GM18873 (cell line): ENCODE measurements at regions not wholly inside any gene's neighbourhood (a gene's known extent, or its start where the extent isn't known, plus 50 kb on each side); places are given as distances from the start of the nearest gene placed in this dataset.

Experiments used
- ATAC-seq: cut with Tn5 transposase; IDR thresholded peaks from one replicate; pipeline ENCODE4 v1.9.1; 2021; ENCODE audit warnings: mild to moderate bottlenecking, moderate library complexity, moderate number of reproducible peaks; ENCODE audit not compliant: unreplicated experiment, low FRiP score

DNA sequence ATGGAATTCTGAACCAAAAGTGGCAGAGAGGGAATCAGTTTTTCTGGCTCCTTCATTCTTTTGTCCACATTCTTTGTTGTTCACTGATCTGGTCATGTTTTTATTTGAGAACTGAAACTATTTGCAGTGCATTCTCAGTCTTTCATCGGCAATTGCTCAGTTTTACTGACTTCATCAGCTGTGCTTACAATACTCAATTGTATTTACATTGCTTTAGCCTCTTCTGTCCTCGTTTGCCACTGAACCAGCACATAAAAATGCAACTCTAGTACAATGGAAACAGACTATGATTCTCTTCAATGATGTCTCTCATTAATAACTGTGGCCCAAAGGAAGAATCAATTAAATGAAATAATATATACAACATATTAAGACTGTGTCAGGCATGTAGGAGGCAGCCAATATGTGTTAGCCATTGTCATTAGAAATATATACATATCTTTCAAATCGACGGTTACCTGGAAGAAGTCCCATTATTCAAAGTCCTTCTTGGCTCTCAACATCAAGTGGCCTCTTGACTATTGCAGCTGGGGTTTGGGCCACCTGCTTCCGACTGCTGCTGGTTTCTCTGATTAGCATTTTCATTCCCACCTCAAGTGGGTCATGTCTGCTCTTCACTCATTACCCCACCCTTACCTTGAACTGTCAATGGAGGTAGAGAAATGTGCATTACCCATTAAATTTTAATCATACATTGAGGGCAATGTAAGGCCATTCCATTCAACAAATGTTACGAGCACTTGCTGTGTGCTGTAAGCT lies 600.1 kb downstream of the INSC start:
- ATAC-seq: no peak

DNA sequence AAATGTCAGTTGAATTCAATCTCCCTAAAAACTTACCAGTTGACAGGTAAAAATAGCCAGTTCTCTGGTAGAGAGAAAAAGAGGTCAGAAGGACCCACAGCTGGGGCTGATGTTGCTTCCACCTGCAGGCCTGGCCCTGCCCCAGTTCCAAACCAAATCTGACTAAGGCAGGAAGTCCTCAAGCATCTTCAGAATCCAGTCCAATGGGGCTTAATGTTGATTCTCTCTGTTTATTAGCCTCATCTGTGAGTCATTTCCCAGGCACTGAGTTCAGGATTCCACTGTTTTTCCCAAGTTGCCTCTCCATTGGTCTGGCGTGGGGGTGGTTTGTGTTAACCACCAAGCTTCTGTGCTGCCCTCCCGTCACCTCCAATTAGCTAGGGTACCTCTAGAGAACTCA lies 601.8 kb downstream of the INSC start:
- ATAC-seq: no peak

DNA sequence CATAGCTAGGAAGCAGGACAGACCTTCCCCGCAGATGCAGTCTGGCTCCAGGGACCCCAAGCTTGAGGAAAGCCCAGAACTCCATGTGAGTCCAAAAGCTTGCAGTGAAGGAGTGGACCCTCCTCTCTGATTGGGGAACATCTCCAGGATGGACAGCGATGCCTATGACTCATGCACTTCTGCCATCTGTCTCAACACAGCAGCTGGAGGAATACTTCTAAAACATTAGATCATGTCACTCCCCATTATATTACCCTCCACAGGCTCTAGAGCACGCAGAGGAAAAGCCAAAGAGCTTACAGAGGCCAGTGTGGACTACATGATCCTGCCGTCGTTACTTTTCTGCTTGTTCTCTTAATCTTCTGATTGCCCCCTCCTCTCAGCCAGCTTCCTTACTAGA lies 605.7 kb downstream of the INSC start:
- no peak for ATAC-seq

DNA sequence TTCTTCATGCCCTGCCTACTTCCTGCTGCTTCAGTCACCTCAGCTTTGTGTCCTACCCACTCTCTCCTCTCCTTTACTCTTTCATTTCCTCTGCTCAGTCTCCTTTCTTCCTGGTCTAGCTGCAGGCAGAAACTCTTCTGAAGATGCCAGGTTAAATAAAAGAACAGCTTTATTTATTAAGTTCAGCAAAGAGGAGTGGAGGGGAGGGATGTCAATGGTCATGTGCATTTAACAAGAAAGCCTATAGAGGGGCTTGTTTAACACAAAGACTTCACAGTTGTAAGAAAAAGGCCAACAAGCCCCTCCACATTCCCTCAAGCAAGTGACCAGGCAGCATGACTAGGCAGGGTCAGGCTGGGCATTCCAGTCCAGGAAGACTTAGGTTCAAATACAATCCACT lies 609.2 kb downstream of the INSC start:
- ATAC-seq: no peak

DNA sequence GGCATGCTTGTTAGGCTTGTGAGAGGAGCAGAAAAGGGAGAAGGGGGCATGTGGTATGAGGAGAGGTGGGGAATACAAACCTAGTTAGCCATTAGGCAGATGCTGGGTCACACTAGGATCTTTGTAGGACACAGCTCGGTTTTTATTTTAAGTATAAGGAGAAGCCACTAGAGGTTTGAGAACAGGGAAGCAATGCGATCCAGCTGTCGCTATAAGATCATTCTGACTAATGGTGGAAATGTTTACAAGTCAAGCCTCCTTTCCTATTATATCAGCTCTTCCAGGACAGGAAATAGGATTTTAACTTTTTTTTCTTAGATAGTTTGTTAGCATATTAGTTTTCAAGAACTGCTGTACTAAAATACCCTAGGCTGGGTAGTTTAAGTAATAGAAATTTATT lies 609.9 kb downstream of the INSC start:
- no peak for ATAC-seq

DNA sequence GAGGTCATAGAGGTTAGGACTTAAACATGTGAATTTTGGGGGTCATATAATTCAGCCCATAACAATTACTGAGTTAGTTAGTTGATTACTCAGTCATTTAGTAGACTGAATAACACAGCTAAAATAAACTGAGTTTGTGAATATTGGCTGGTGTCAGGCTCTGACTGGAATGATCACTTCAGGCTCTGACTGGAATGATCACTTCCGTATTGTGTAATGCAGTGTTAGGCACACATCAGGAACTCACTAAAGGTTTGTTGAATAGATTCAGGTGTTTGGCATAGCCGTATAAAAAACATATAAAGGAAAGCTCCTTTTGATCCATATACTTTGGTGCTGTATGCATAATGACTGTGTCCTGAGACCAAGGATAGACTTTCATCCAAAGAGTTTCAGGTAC lies 610.5 kb downstream of the INSC start:
- no peak for ATAC-seq

DNA sequence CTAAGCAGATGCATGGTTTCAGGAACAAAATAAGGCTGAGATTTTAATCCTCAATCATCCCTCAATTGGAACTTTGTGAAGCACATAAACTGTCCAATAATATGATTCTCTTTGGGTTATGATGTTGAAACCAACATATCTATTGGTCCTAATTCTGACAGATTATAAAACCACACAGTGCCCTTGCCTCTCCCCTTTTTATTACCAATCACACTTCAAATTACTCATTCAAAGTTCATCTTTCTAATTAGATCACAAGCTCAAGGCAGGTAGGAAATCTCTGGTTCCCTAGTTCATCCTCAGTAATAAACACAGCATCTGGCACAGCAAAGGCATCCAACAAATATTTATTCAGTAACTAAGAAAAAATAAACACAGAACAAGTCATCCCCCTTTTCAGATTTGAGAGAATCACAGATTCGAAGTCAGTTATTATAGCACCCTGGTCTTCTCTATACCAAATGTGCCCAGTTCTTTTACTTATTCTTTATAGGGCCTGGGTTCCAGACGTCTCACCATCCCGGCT lies 611.6 kb downstream of the INSC start:
- no peak for ATAC-seq

DNA sequence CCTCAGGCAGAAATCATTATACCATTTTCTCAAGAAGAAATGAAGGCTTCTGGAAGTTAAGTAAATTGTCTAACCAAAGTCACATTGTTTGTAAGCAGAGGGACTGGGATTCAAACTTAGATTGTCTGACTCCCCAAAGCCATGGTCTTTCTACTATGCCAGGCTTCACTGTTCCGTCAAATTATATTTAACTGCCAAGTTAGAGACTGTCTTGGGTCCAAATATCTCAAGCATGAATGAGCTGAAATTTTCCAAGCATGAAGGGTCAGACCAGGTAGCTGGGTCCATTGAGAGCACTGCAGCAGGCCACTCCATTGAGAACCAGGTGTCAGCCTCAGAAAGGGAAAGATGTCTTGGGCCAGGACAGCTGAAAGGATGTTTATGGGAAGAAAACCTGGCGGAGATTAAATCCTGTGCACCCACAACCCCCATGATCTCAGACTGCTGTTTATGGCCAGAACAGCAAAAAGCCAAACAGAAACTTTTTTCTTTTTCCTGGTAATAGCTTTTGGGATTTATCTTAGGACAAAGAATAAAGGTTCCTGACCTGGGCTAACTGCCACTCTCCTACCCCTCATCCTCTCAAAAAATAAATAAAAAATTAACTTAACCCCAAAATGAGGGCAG lies 612.3 kb downstream of the INSC start:
- no peak for ATAC-seq

DNA sequence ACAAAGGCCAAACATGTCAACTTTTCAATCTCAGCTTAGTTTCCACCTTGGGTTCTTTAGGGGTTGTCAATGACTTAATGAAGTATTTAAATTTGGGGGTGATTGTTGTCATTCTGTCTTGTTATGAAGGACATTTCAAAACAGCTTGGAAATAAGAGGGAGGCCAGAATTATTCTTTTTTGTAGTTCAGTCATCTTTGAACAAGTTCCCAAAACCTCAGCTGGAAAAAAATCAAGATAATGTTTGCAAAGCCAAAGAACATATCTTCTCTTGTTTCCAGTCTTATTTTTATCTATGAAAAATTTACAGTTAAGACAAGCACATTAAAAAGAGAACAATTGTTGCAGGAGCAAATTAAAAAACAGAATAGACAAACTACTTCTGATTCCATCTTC lies 612.8 kb downstream of the INSC start:
- ATAC-seq: no peak

DNA sequence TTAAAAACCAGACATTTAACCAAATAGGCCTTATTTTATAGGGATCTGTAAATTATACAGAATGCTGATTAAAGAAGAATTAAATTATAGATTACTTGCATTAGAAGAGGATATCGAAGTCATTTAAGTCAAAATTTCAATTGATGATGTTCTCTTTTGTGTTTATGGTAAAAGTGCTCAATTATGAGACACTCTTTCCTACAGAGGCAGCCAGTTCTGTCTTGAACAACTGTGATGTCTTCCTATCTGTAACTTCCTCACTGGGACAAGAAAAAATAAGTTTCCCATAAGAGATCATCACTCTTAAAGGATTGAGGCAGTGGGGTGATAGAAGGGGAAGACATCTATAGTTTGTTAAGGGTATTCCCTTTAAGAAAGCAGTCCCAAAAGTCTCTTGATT lies 613.5 kb downstream of the INSC start:
- no peak for ATAC-seq

DNA sequence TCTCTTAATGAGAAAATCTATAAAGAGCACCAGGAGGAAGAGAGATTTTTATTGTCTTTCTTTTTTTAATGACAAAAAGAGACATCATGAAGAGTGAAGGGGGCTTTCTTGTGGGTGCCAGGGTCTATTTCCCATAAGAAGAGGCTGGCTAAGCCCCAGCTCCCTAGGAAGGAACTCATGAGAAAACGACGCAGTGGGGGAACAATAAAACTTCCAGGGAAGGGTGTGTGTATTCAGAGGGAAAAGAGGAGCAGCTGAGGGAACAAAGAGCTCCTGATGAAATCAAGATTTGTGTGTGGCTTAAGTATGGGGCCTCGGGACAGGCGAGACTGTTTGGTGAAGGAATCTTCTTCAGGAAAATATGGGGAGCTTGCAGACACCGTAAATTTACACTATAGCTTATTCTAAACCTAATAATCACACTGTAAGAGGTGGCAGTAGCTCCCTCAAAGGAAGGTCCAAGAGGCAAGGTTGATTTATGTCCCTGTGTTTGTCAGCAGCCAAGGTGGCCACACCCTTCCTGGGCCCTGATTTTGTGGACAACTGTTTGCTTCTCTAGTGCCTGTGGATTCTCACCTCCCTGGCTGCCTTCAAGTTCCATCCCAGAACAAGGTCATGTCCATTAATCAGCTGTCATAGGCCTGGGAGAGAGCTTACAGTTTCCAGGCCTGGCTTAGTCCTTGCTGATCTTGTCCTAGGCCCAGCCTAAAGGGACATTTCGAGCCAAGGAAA lies 615.7 kb downstream of the INSC start:
- no peak for ATAC-seq

DNA sequence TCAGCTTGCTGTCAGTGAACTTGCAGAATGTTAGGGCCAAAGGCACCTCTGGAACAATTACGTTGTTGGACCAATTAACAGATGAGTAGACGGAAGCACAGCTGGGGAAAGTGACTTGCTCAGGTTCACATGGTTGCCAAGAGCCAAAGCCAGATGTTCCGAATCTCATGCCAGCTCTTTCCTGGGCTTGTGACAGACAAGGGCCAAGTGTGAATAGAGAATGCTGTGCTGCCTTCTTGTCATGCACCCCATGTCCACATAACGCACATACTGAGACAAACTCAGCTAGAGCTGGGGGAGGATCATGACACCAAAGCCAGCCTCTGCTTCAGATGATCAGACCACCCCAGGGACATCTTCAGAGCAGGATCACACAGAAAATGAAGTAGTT lies 616.3 kb downstream of the INSC start:
- no peak for ATAC-seq

DNA sequence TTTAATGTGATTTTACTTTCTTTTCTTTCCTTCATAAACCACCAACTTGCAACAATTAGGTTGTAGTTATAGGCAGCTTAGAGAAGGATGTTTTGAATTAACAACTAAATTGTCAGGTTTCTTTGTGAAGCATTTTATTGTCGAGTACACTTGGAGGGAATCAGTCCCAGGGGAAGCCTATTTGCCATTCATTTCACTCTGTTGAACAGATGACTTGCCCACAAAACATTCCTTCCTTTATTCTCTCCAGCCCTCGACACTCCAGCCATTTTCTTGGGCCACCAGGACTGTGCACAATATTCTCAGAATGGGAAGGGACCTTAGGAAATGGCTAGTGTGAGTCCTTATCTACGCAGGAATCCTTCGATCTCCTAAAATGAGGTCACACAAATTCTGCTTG lies 620.6 kb downstream of the SOX6 start:
- no peak for ATAC-seq

DNA sequence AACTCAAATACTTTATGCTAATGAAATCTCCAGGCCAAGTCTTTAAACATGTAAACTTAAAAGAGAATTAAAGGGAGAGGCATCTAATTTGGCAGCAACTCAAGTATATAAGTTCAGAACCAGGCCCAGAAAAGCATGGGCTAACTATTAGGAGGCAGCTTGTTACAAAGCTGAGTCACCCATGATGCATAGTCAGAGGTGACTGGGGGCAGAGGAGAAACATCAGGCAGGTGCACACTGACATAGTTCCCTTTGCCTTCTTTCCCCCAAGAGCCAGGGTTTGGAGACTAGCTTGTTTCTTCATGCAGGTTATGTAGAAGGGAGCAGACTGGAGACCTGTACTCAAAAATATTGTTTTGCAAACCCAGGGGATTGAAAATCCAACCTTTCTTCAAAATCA lies 619.0 kb downstream of the SOX6 start:
- ATAC-seq: no peak

DNA sequence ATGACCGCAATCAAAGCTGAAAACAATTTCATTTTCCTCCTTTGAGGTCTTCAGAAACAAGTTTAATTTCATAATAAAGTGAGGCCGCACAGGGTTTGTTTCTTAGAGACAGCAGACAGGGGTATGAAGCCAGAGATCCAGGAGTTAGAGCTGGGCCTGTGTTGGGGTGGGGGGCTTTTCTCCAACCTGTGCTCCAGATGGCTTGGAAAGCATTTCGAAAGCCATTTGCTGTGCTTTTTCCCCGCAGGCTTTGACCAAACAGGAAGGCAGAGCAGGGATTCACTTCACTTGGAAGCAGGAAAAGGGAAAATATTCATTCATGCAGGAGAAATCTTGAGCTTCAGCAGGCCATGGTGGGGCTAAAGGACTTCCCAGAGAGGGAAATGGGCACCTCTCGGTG lies 617.4 kb downstream of the SOX6 start:
- no peak for ATAC-seq

DNA sequence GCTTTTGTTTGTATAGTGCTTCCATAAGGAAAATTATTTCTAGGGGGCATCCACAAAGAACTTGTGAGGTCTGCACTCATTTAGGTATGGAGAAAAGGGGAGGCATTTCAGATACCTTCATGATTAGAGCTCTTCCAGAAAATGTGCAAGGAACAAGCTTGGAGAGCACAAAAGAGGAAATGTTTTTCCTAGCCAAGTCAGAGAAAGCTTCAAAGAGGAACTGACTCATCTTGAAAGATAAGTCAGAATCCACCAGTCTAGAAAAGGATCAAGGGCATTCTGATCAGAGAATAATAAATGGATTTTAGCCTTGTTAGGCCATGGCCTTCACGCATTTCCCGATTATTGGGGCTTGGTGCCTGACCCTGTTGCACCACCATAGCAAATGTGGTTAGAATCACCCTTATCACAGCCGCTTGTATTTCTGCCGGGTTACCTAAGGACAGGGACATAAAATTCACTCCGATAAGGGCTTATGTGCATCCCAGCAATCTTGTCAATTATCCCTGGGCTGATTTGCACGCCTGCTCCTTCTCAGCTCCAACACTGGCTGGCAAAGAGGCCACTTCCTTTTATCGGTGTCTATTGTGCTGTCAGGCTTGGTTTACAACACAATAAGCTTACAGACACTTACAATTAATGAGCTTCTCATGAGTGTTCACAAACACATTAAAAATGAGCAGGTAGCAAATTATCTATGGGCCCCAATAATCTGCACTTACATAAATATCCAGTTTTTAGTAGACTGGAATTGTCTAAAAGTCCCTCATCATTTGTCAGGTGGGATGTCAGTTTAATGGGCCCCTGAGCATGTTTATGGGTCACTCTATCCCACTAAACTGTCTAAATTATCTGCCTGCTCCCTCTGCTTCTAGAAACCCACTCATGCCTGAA lies 613.5 kb downstream of the SOX6 start:
- ATAC-seq: no peak

DNA sequence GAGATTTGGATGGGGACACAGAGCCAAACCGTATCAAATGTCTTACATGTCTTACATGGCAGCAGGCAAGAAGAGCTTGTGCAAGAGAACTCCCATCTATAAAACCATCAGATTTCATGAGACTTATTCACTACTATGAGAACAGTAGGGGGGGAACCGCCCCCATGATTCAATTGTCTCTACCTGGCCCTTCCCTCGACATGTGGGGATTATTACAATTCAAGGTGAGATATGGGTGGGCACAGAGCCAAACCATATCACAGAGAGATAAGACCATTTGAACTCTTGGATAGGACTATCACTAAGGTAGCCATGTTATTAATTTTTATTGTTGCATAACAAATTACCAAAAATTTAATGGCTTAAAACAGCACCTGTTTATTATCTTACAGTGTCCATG lies 611.7 kb downstream of the SOX6 start:
- no peak for ATAC-seq

DNA sequence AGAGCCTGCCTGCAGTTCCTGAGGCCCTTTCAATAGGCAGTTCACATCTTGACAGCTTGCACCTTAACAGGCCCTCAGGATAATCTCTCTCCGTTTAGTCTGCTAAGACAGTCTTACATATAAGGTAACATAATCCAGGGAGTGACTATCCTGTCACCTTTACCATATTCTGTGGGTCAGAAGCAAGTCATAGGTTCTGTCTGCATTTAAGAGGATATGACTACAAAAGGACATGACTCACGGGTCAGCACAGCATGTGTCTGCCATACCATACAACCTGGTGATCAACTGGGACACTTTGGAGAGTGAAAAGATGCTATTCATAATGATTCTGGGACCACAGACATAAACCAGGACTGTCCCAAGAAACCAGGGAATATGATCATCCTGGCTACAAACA lies 611.1 kb downstream of the SOX6 start:
- no peak for ATAC-seq

DNA sequence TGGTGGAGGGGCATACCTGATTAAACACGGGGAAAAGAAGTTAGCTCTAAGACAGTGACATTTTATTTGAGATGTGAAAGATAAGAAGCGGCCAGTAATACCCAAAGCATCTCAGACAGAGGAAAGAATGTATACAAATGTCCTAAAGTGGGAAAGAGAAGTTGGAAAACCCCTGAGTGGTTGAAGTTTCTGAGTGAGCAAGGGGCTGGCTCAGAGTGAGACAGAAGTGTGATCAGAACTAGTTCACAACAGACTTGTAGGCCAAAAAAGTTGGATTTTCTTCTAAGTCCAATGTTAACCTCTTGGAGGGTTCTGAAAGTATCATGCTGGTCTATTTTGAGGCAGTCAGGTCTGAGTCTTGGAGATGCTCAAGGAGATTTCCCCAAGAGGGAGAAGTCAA lies 608.7 kb downstream of the SOX6 start:
- no peak for ATAC-seq

DNA sequence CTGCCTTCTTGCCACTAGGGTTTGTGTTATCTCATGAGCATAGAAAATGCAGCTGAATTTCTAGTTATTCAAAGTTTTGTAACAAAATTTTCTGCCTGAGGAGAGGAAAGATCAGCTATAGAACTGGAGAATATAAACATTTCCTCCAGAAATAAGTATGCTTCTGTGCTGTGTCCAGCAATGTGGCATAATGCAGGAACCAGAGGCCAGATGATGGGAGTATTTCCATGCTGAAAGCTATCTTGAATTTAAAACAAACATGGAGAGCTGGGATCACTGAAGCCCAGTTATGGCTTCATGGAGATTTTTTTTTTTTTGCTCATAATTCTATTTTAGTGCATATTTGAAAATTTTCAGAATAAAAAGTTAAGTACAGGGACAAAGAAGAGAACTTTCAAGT lies 608.2 kb downstream of the SOX6 start:
- ATAC-seq: no peak

DNA sequence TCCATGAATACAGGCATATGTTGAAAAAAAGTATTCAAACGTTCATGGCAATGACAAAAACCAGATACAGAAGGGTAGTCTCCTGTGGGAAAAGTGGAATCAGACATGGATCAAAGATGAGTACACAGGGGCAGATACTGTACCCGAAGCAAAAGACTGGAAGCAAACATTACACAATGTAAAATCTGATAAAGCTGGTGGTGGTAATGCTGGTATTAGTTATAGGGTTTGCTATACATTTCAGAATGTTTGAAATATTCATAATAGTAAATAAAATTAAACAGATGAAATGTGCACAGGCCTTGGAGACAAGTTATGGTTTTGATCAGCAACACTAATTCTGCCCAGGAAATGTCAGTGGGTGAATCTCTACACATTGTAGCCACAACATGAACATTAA lies 607.6 kb downstream of the SOX6 start:
- no peak for ATAC-seq
